Smooth muscle cell (in vitro differentiated cells): ENCODE measurements at regions not wholly inside any gene's neighbourhood (a gene's known extent, or its start where the extent isn't known, plus 50 kb on each side); places are given as distances from the start of the nearest gene placed in this dataset.

Experiments used
- DNase-seq: peaks from one replicate; lab custom pipeline; 2025; ENCODE audit not compliant: unreplicated experiment; lab: John Stamatoyannopoulos, UW
- H2AFZ ChIP-seq: fragments of 200-600 bp; sonication (generic); 2 replicates; pipeline ENCODE4 v1.6.0; 2016; ENCODE audit warnings: antibody characterized with exemption, low read depth, mild to moderate bottlenecking
- H3F3A ChIP-seq: fragments of 200-600 bp; sonication (generic); 2 replicates; pipeline ENCODE4 v1.6.0; 2017; ENCODE audit warnings: antibody characterized with exemption, low read depth
- H3K27ac ChIP-seq: fragments of 200-600 bp; sonication (generic); 2 replicates; pipeline ENCODE4 v1.5.1; 2016; ENCODE audit warnings: low read depth, mild to moderate bottlenecking
- H3K27me3 ChIP-seq: fragments of 200-600 bp; sonication (generic); 2 replicates; pipeline ENCODE4 v1.6.1; 2016; ENCODE audit warnings: low read depth, mild to moderate bottlenecking
- H3K36me3 ChIP-seq: fragments of 200-600 bp; sonication (generic); 2 replicates; pipeline ENCODE4 v1.5.1; 2016; ENCODE audit warnings: low read depth
- H3K4me1 ChIP-seq: fragments of 200-600 bp; sonication (generic); 2 replicates; pipeline ENCODE4 v1.5.1; 2016; ENCODE audit warnings: low read depth
- H3K4me2 ChIP-seq: fragments of 200-600 bp; sonication (generic); 2 replicates; pipeline ENCODE4 v1.6.0; 2016; ENCODE audit warnings: mild to moderate bottlenecking
- H3K4me3 ChIP-seq: fragments of 200-600 bp; sonication (generic); 2 replicates; pipeline ENCODE4 v1.5.1; 2016; ENCODE audit warnings: mild to moderate bottlenecking
- H3K79me2 ChIP-seq: fragments of 200-600 bp; sonication (generic); 2 replicates; pipeline ENCODE4 v1.6.0; 2016; ENCODE audit warnings: low read depth, mild to moderate bottlenecking
- H3K9ac ChIP-seq: fragments of 200-600 bp; sonication (generic); 2 replicates; pipeline ENCODE4 v1.6.0; 2016; ENCODE audit warnings: low read depth
- H3K9me3 ChIP-seq: fragments of 200-600 bp; sonication (generic); replicated peaks from 2 replicates; pipeline ENCODE4 v1.5.1; 2016; ENCODE audit warnings: low read depth
- H4K20me1 ChIP-seq: fragments of 200-600 bp; sonication (generic); 2 replicates; pipeline ENCODE4 v1.6.0; 2016; ENCODE audit warnings: low read depth
- CTCF ChIP-seq: fragments of 200-600 bp; sonication (generic); IDR thresholded peaks from 2 replicates; pipeline ENCODE4 v1.5.1; 2017; ENCODE audit warnings: borderline replicate concordance, mild to moderate bottlenecking, antibody characterized with exemption; ENCODE audit not compliant: insufficient read depth, poor library complexity, severe bottlenecking
- WGBS: methylation state at CpG from one replicate; pipeline ENCODE4 v1.1.7; 2016; ENCODE audit warnings: low lambda C conversion rate; 5-methylcytosine and 5-hydroxymethylcytosine counted together

- no peaks in the 10 kb centered on the region for H3K9me3 ChIP-seq
- H3K79me2 ChIP-seq, result no peaks in the 10 kb centered on the region
- TF ChIP-seq CTCF, result no peak
- peak overlapping the region; percentile 61 for H3K4me2 ChIP-seq
- peaks cover 16% of the 10 kb centered on the region for H3F3A ChIP-seq
- H3K27me3 ChIP-seq, result no peaks in the 10 kb centered on the region
- H3K4me3 ChIP-seq, result no peak overlapping the region
- H3K27ac ChIP-seq, result peak overlapping the region; percentile 94
- peak overlapping the region; percentile 45 for H3K9ac ChIP-seq
- no peaks in the 10 kb centered on the region for H4K20me1 ChIP-seq
- DNase-seq, result no peak
- no peak overlapping the region for H2AFZ ChIP-seq
- H3K4me1 ChIP-seq, result peaks cover 21% of the 10 kb centered on the region
- H3K36me3 ChIP-seq, result no peaks in the 10 kb centered on the region
- 45% methylated on average over 2 of the region's 2 CpGs for WGBS
Measured at GRCh38 chr15:39132954-39133600, 447.8 kb upstream of the THBS1 start.

GRCh38 chr15:39134282-39134681, 446.6 kb upstream of the THBS1 start:
- peaks cover 12% of the 10 kb centered on the region for H3F3A ChIP-seq
- no peaks in the 10 kb centered on the region for H3K79me2 ChIP-seq
- no peak overlapping the region for H2AFZ ChIP-seq
- peak overlapping the region; percentile 17 for H3K9ac ChIP-seq
- peak overlapping the region; percentile 94 for H3K27ac ChIP-seq
- H3K4me2 ChIP-seq, result no peak overlapping the region
- no peaks in the 10 kb centered on the region for H3K36me3 ChIP-seq
- no peaks in the 10 kb centered on the region for H4K20me1 ChIP-seq
- no peak for TF ChIP-seq CTCF
- no peaks in the 10 kb centered on the region for H3K9me3 ChIP-seq
- no peaks in the 10 kb centered on the region for H3K27me3 ChIP-seq
- DNase-seq, result no peak
- no peak overlapping the region for H3K4me3 ChIP-seq
- 92% methylated on average over 1 of the region's 1 CpG for WGBS
- H3K4me1 ChIP-seq, result peaks cover 11% of the 10 kb centered on the region

- no peaks in the 10 kb centered on the region for H3K9me3 ChIP-seq
- peak overlapping the region; percentile 69 for H3K4me2 ChIP-seq
- peak overlapping the region; percentile 94 for H3K27ac ChIP-seq
- H4K20me1 ChIP-seq, result no peaks in the 10 kb centered on the region
- H3F3A ChIP-seq, result peaks cover 13% of the 10 kb centered on the region
- peaks cover 21% of the 10 kb centered on the region for H3K4me1 ChIP-seq
- no peaks in the 10 kb centered on the region for H3K36me3 ChIP-seq
- H3K27me3 ChIP-seq, result no peaks in the 10 kb centered on the region
- TF ChIP-seq CTCF, result no peak
- H2AFZ ChIP-seq, result no peak overlapping the region
- 31% methylated on average over 7 of the region's 7 CpGs for WGBS
- no peak overlapping the region for H3K4me3 ChIP-seq
- no peaks in the 10 kb centered on the region for H3K79me2 ChIP-seq
- peak overlapping the region; percentile 65 for H3K9ac ChIP-seq
- DNase-seq, result no peak
Measured at GRCh38 chr15:39135989-39136388, 444.9 kb upstream of the THBS1 start.
